NOMO-1 (cell line): ENCODE measurements at regions not wholly inside any gene's neighbourhood (a gene's known extent, or its start where the extent isn't known, plus 50 kb on each side); places are given as distances from the start of the nearest gene placed in this dataset.

Experiments
- DNase-seq, 2 experiments: peaks; one replicate each; lab custom pipeline; 2025; ENCODE audit not compliant: unreplicated experiment in 2 of 2; lab: John Stamatoyannopoulos, UW

GRCh38 chr1:219526074-219526473 lies 86.8 kb downstream of the ZC3H11B start:
- no peak for DNase-seq

DNA sequence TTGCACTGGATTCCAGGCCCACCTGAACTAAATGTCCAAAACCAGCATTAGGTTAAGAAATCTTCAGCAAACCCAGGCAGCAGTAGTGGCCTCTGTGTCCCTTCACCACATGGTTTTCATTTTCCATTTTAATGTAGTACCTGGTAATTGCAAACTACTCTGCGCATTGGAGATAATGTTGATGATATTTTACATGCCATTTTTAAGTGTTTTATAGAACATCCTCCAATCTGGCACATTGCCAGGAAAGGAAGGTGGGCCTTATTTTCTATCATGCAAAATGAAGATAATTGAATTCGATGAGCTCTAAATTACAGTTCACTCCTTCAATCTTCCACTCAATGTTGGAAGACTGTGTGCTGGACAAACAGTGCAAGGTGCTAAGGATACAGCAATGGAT lies 89.5 kb downstream of the ZC3H11B start:
- no peak for DNase-seq

GRCh38 chr1:219521325-219521724 lies 91.6 kb downstream of the ZC3H11B start:
- DNase-seq, result no peak

DNA sequence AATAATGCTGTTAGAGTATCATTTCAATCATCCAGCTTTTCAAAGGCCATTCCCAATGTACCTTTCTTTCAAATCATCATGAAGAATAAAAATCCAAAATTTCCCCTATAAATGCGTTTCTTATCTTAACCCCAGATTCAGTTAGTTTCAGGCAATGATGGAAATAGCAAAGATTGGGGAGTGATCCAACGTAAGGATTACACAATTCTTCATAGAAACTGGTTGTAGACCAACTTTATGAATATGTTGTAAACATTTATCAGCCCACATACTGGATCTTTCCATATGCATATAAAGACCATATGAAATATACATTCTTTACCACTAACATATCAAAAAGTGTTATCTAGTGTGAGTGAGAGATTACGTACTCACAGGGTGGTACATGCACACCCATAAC lies 92.7 kb downstream of the ZC3H11B start:
- DNase-seq, result no peak

DNA sequence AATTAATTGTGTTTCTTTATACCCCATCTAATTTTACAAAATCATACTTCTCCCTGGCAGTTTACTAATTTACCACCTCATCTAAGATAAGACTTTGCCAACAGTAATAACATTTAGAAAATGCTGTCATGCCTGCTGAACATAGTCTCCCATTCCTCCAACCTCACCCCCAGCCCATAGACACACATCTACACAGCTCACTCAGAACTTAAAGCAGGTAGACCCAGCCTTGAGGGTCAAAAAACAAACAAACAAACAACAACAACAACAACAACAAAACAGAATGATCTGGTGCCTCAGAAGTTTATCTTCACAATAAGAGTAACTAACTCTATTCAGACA lies 94.0 kb downstream of the ZC3H11B start:
- no peak for DNase-seq

- DNase-seq, result no peak
These were observed 94.6 kb downstream of the ZC3H11B start for GRCh38 chr1:219518168-219518906.

DNA sequence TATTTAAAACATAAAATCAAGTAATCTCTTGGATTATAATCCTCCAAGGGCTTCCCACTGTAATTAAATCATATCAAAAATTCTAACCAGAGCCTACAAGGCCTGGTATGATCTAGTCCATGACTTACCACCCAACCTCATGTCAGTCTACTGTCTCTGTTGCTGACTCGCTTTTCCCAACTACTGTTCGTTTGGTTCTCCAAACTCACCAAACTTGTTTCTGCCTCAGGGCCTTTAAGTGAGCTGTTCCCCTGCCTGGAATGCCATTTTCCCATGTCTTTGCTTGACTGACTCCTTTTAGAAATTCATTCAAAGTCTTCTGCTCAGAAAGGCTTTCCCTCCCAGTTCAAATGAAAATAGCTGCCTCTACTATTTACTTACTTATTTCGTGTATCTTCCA lies 95.9 kb downstream of the ZC3H11B start:
- no peak for DNase-seq

DNA sequence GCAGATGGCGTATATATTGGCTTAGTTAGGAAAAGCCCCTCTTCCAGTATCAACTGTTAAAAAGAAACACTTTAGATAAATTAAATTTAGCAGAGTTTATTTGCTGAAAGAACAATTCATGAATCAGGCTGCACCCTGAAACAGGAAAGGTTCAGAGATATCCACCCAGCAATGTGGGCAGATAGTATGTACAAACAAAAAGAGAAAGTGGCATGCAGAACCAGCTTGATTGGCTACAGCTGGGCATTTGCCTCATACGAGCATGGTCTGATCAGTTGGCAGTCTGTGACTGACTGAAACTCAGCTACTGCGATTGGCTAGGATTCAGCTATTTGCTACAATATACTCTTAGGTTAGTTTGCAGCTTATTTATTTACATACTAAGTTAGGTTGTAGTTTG lies 98.2 kb downstream of the ZC3H11B start:
- no peak for DNase-seq

- DNase-seq, result no peak
These were observed 105.5 kb downstream of the ZC3H11B start for GRCh38 chr1:219507437-219507836.

GRCh38 chr1:219506936-219507335 lies 106.0 kb downstream of the ZC3H11B start:
- no peak for DNase-seq

DNA sequence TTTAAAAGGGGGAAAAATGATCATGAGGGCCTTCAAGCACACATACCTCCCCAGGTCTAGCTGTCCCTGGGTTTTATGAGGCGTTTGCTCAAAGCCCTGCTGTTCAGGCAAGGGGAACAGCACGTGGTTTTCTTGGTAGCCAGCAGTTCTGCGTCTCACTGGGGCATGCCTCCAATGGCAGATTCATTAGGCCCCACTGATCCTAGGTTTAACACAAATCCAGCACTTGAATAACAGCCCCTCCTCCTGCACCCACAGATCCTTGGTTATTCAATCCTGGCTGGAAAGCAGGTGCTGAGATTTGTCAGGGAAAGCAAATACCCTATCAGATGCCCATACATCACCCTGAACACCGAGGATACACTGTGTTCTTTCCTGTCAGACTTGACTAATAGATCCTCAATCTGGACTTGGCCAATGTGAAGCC lies 106.4 kb downstream of the ZC3H11B start:
- DNase-seq, result no peak

DNA sequence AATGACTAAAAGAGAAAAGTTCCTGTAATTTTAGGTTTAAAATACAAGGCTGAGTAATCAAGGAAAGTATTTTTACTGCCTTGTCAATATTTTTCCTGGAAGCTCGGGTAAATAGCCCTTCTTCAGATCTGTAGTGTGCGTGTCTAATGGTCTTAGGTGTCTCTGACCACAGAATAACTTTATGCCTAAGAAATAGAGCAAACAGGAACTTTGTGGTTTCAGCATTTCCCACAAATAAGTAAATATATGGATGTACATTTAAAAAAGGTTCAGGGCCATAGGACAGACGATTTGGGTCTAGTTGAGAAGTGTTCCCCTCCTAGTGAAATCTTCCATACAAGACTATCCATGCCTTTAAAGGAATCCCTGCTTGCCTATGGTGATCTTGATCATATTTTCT lies 107.0 kb downstream of the ZC3H11B start:
- DNase-seq, result no peak

- DNase-seq, result no peak
These were observed 109.3 kb downstream of the ZC3H11B start for GRCh38 chr1:219503604-219504003.

GRCh38 chr1:219500327-219500897 lies 112.5 kb downstream of the ZC3H11B start:
- DNase-seq, result no peak

- no peak for DNase-seq
These were observed 114.2 kb downstream of the ZC3H11B start for GRCh38 chr1:219498666-219499065.

GRCh38 chr1:219495737-219496408 lies 117.0 kb downstream of the ZC3H11B start:
- no peak for DNase-seq

- DNase-seq, result no peak
These were observed 120.2 kb downstream of the ZC3H11B start for GRCh38 chr1:219492717-219493116.

DNA sequence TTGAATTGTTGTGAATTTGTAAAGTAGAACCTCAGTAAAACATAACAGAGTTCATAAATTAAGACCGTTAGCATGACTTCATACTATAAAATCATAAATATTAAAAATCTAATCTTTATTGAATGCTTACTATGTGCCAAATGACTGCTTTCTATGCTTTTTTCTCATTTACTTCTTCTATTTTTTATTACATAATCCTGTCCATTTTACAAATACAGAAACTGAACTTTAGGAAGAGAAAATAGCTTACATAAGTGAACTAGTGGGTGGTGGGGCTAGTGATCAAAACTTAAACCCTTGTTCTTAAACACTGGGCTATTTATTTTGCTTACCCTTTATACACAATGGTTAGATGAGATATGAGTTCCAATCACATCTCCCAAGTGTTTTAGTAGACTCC lies 122.3 kb downstream of the ZC3H11B start:
- no peak for DNase-seq

GRCh38 chr1:219489636-219490035 lies 123.3 kb downstream of the ZC3H11B start:
- no peak for DNase-seq

- DNase-seq, result no peak
These were observed 124.6 kb downstream of the ZC3H11B start for GRCh38 chr1:219488275-219488674.

DNA sequence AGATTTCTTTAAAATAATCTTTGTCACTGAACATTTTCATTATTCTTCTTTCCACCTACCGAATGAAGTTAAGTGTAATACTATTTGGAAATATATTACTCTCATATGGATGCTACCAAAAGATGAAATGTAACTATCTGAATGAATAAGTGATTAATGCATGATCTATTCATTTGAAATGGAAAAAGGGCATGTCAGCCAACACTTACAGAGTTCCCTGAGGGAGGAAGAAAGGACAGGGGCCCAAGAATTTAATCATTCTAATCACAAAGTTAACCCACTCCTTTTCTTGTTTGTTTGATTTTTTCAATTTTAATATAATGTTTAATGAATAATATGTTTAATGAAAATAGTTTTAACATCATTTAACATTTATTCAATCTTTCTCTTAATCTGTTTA lies 129.4 kb downstream of the ZC3H11B start:
- DNase-seq, result no peak

DNA sequence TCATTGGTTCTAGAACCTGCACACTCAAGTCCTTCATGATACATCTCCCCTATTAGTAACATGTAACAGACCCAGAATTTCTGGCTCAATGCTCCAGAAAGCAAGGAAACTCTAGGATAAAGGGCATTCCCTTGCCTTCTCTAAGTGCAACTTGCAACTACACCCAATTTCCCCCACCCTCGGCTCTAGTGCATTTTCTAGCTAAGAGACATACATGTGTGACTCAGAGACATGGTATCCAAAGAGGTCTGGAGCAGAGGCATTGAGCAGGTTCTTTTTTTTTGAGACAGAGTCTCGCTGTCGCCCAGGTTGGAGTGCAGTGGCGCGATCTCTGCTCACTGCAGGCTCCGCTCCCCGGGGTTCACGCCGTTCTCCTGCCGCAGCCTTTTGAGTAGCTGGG lies 132.9 kb downstream of the ZC3H11B start:
- no peak for DNase-seq
